H9 (cell line): ENCODE measurements at regions not wholly inside any gene's neighbourhood (a gene's known extent, or its start where the extent isn't known, plus 50 kb on each side); places are given as distances from the start of the nearest gene placed in this dataset.

Source experiments
- DNase-seq: peaks from one replicate; pipeline ENCODE4 v3.0.0-alpha.2; 2017
- H2AFZ ChIP-seq: one replicate; pipeline ENCODE4 v1.6.1; 2013; ENCODE audit warnings: mild to moderate bottlenecking, low read length, control low read depth, moderate library complexity
- H2AK5ac ChIP-seq: 2 replicates; pipeline ENCODE4 v1.6.1; 2013; ENCODE audit warnings: low read length, control low read depth, mixed read lengths; ENCODE audit not compliant: insufficient read length
- H2BK120ac ChIP-seq: one replicate; pipeline ENCODE4 v1.6.1; 2013; ENCODE audit warnings: low read depth, mild to moderate bottlenecking, low read length, control low read depth, inconsistent platforms; ENCODE audit not compliant: poor library complexity, severe bottlenecking
- H2BK12ac ChIP-seq: 2 replicates; pipeline ENCODE4 v1.6.1; 2013; ENCODE audit warnings: low read length, control low read depth, mixed read lengths, low read depth; ENCODE audit not compliant: insufficient read length
- H2BK15ac ChIP-seq: 2 replicates; pipeline ENCODE4 v1.6.1; 2013; ENCODE audit warnings: low read depth, low read length, control low read depth
- H2BK20ac ChIP-seq: one replicate; pipeline ENCODE4 v1.6.1; 2013; ENCODE audit warnings: low read depth, mild to moderate bottlenecking, low read length, control low read depth, inconsistent platforms; ENCODE audit not compliant: poor library complexity, severe bottlenecking
- H2BK5ac ChIP-seq: 2 replicates; pipeline ENCODE4 v1.6.1; 2013; ENCODE audit warnings: low read length, control low read depth, mixed read lengths; ENCODE audit not compliant: insufficient read length
- H3K14ac ChIP-seq: 2 replicates; pipeline ENCODE4 v1.6.1; 2013; ENCODE audit warnings: low read length, control low read depth; ENCODE audit not compliant: insufficient read depth
- H3K18ac ChIP-seq: 2 replicates; pipeline ENCODE4 v1.6.1; 2013; ENCODE audit warnings: low read depth, mild to moderate bottlenecking, mixed read lengths, low read length, control low read depth; ENCODE audit not compliant: insufficient read length
- H3K23ac ChIP-seq: 2 replicates; pipeline ENCODE4 v1.6.1; 2013; ENCODE audit warnings: low read length, control low read depth, mixed read lengths, low read depth; ENCODE audit not compliant: insufficient read length
- H3K23me2 ChIP-seq: 2 replicates; pipeline ENCODE4 v1.6.1; 2013; ENCODE audit warnings: low read depth, mild to moderate bottlenecking, mixed read lengths, low read length, control low read depth; ENCODE audit not compliant: insufficient read length, poor library complexity, severe bottlenecking
- H3K27ac ChIP-seq: 2 replicates; pipeline ENCODE4 v1.5.1; 2013; ENCODE audit warnings: low read length, control low read depth, mixed read lengths, low read depth; ENCODE audit not compliant: insufficient read length
- H3K27me3 ChIP-seq: 2 replicates; pipeline ENCODE4 v1.6.1; 2013; ENCODE audit warnings: low read length, control low read depth, inconsistent platforms; ENCODE audit not compliant: insufficient read depth
- H3K4ac ChIP-seq: 2 replicates; pipeline ENCODE4 v1.6.1; 2013; ENCODE audit warnings: low read depth, mild to moderate bottlenecking, control low read depth, inconsistent platforms, low read length, moderate library complexity
- H3K4me1 ChIP-seq: 2 replicates; pipeline ENCODE4 v1.6.1; 2013; ENCODE audit warnings: low read length, control low read depth, inconsistent platforms; ENCODE audit not compliant: insufficient read depth
- H3K4me2 ChIP-seq: 2 replicates; pipeline ENCODE4 v1.6.1; 2013; ENCODE audit warnings: low read length, control low read depth, mixed read lengths; ENCODE audit not compliant: insufficient read length, insufficient read depth
- H3K56ac ChIP-seq: 2 replicates; pipeline ENCODE4 v1.6.1; 2013; ENCODE audit warnings: low read depth, mild to moderate bottlenecking, mixed read lengths, low read length, control low read depth; ENCODE audit not compliant: insufficient read length
- H3K79me1 ChIP-seq: 2 replicates; pipeline ENCODE4 v1.6.1; 2013; ENCODE audit warnings: low read depth, mild to moderate bottlenecking, moderate library complexity, low read length, control low read depth, inconsistent platforms; ENCODE audit not compliant: insufficient read depth, poor library complexity, severe bottlenecking
- H3K79me2 ChIP-seq: 2 replicates; pipeline ENCODE4 v1.6.1; 2013; ENCODE audit warnings: low read length, control low read depth, inconsistent platforms; ENCODE audit not compliant: insufficient read depth
- H3K9ac ChIP-seq: 2 replicates; pipeline ENCODE4 v1.6.1; 2013; ENCODE audit warnings: low read length, control low read depth, mixed read lengths; ENCODE audit not compliant: insufficient read length; ENCODE audit errors: extremely low read depth
- H3K9me3 ChIP-seq: one replicate; pipeline ENCODE4 v1.6.1; 2013; ENCODE audit warnings: low read depth, low read length, inconsistent platforms; ENCODE audit not compliant: control insufficient read depth
- H3T11ph ChIP-seq: one replicate; pipeline ENCODE4 v1.6.1; 2013; ENCODE audit warnings: mild to moderate bottlenecking, low read length, control low read depth, inconsistent platforms
- H4K20me1 ChIP-seq: one replicate; pipeline ENCODE4 v1.6.1; 2013; ENCODE audit not compliant: control insufficient read depth, insufficient read length, insufficient read depth
- H4K5ac ChIP-seq: 2 replicates; pipeline ENCODE4 v1.6.1; 2013; ENCODE audit warnings: low read depth, mild to moderate bottlenecking, mixed read lengths, low read length, control low read depth; ENCODE audit not compliant: insufficient read length
- H4K8ac ChIP-seq: replicated peaks from 2 replicates; pipeline ENCODE4 v1.6.1; 2013; ENCODE audit warnings: low read length, control low read depth, mixed read lengths, low read depth; ENCODE audit not compliant: insufficient read length
- H4K91ac ChIP-seq: 2 replicates; pipeline ENCODE4 v1.6.1; 2013; ENCODE audit warnings: low read depth, mild to moderate bottlenecking, moderate library complexity, mixed read lengths, low read length, control low read depth; ENCODE audit not compliant: insufficient read length
- H3K27ac Mint-ChIP-seq, 3 experiments: 2 replicates in 2 of 3; 3 replicates in 1 of 3; pipeline ENCODE4 v1.8.0; 2020 to 2021; ENCODE audit warnings: mixed read lengths in 3 of 3, mild to moderate bottlenecking in 1 of 3, moderate library complexity in 1 of 3
- H3K27me3 Mint-ChIP-seq: 2 replicates; pipeline ENCODE4 v1.8.0; 2021; ENCODE audit warnings: low read depth, mild to moderate bottlenecking, moderate library complexity, mixed read lengths
- H3K36me3 Mint-ChIP-seq, 3 experiments: 2 replicates in 2 of 3; 3 replicates in 1 of 3; pipeline ENCODE4 v1.8.0; 2020 to 2021; ENCODE audit warnings: low read depth in 3 of 3, mixed read lengths in 3 of 3; ENCODE audit not compliant: insufficient read depth in 1 of 3
- H3K4me1 Mint-ChIP-seq, 2 experiments: 2 replicates each; pipeline ENCODE4 v1.8.0; 2020; ENCODE audit warnings: mixed read lengths in 2 of 2
- H3K4me3 Mint-ChIP-seq, 2 experiments: 2 replicates in 1 of 2; 3 replicates in 1 of 2; pipeline ENCODE4 v1.8.0; 2020 to 2021; ENCODE audit warnings: mild to moderate bottlenecking in 2 of 2, mixed read lengths in 2 of 2, moderate library complexity in 1 of 2
- H3K9me3 Mint-ChIP-seq, 2 experiments: 2 replicates in 1 of 2; 3 replicates in 1 of 2; pipeline ENCODE4 v1.8.0; 2020; ENCODE audit warnings: mild to moderate bottlenecking in 2 of 2, mixed read lengths in 2 of 2, moderate library complexity in 1 of 2
- WGBS: extraction: QIAGEN DNeasy Blood & Tissue Kit; methylation state at CpG from one replicate; pipeline ENCODE4 v1.1.7; 2013; ENCODE audit warnings: missing lambda C conversion rate, low lambda C conversion rate, mixed read lengths; ENCODE audit not compliant: insufficient read length; ENCODE audit errors: extremely low coverage; 5-methylcytosine and 5-hydroxymethylcytosine counted together
- TF ChIP-seq, protein P1 (sequence below): fragments of 200-600 bp; sonication (generic); conservative IDR thresholded peaks from 3 replicates; pipeline ENCODE4 v1.8.0; 2021; ENCODE audit warnings: antibody characterized with exemption, mild to moderate bottlenecking

DNA sequence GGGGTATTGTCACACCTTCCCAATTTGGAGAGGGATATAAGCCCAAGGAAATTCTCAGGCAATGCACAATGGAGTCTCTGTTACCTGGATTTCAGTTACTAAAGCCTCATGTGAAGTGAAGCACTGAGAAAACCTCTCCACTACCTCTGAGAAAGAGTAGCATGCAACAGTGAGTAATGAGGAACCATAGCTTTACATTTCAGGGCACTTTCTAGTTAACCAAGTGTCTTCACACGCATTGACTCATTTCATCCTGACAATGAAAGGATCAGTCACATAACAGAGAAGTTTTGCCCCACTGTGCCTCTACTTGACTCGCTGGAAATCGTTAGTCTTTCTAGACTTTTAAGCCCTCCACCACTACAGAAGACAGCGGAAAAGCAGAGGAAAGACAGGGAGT is 86.2 kb upstream of the ARID1B start:
- Histone ChIP-seq H3K27ac (no peak overlapping the region), H3K4ac (no peak overlapping the region), H3K9ac (no peak overlapping the region), H3K27me3 (no peaks in the 10 kb centered on the region), H2BK15ac (no peak overlapping the region), H4K8ac (no peak overlapping the region), H3K79me1 (no peaks in the 10 kb centered on the region), H3K4me1 (peaks cover 3% of the 10 kb centered on the region; the same call in 1 of the 2 replicates), H3K79me2 (no peaks in the 10 kb centered on the region), H2BK12ac (no peak overlapping the region), H2AK5ac (no peak overlapping the region), H4K91ac (no peak overlapping the region), H4K20me1 (no peaks in the 10 kb centered on the region), H3K4me2 (no peak overlapping the region), H3K14ac (no peak overlapping the region), H2BK5ac (no peak overlapping the region), H3T11ph (no peak overlapping the region), H3K18ac (no peak overlapping the region), H2AFZ (no peak overlapping the region), H2BK120ac (no peak overlapping the region), H3K9me3 (no peaks in the 10 kb centered on the region), H2BK20ac (no peak overlapping the region), H3K56ac (no peak overlapping the region), H4K5ac (no peak overlapping the region), H3K23me2 (peaks cover 13% of the 10 kb centered on the region), H3K23ac (no peak overlapping the region)
- Mint-ChIP-seq H3K27me3 (peaks cover 8% of the 10 kb centered on the region), H3K27ac (no peak overlapping the region), H3K9me3 (no peaks in the 10 kb centered on the region; a peak in 2 of 5 replicates), H3K4me3 (no peak overlapping the region), H3K36me3 (no peaks in the 10 kb centered on the region), H3K4me1 (peaks cover 10 to 15% of the 10 kb centered on the region in 2 experiments)
- TF ChIP-seq, protein P1, sequence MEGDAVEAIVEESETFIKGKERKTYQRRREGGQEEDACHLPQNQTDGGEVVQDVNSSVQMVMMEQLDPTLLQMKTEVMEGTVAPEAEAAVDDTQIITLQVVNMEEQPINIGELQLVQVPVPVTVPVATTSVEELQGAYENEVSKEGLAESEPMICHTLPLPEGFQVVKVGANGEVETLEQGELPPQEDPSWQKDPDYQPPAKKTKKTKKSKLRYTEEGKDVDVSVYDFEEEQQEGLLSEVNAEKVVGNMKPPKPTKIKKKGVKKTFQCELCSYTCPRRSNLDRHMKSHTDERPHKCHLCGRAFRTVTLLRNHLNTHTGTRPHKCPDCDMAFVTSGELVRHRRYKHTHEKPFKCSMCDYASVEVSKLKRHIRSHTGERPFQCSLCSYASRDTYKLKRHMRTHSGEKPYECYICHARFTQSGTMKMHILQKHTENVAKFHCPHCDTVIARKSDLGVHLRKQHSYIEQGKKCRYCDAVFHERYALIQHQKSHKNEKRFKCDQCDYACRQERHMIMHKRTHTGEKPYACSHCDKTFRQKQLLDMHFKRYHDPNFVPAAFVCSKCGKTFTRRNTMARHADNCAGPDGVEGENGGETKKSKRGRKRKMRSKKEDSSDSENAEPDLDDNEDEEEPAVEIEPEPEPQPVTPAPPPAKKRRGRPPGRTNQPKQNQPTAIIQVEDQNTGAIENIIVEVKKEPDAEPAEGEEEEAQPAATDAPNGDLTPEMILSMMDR, result no peak
- no CpG with 5 or more reads among the region's 4 CpGs for WGBS
- no peak for DNase-seq
